ENCODE measurements at regions not wholly inside any gene's neighbourhood (a gene's known extent, or its start where the extent isn't known, plus 50 kb on each side); places are given as distances from the start of the nearest gene placed in this dataset.
"Not testable (repeated sequence)": the region's sequence is repeated elsewhere in the genome, so short reads cannot be mapped to it uniquely, and the experiment has no call there.

- H3K9me3 Mint-ChIP-seq (ENCODE audit: unreplicated experiment), result peaks cover 11% of the 10 kb centered on the region
- intact Hi-C loops (cut with micrococcal nuclease), result no loop called here
- no peak for DNase-seq (ENCODE audit: unreplicated experiment)
- H3K4me3 Mint-ChIP-seq (ENCODE audit: unreplicated experiment), result no peak overlapping the region
- BruUV-seq (replicated peaks), result no TSS peak
- no peak overlapping the region for H3K27ac Mint-ChIP-seq (ENCODE audit: low read depth, unreplicated experiment)
- no peaks in the 10 kb centered on the region for H3K36me3 Mint-ChIP-seq (ENCODE audit: insufficient read depth, unreplicated experiment)
- ChIA-PET POLR2A (no interaction called here), CTCF (no interaction called here)
- H3K4me1 Mint-ChIP-seq (ENCODE audit: insufficient read depth, unreplicated experiment), result no peaks in the 10 kb centered on the region
- TF ChIP-seq CTCF (IDR thresholded peaks at IDR 0.05; ENCODE audit: unreplicated experiment), result no peak
- H3K27me3 Mint-ChIP-seq (ENCODE audit: insufficient read depth, unreplicated experiment), result no peaks in the 10 kb centered on the region
Observed at GRCh38 chr4:160364217-160364616, 1261.3 kb downstream of the RAPGEF2 start.

GRCh38 chr4:160364665-160365064, 1261.8 kb downstream of the RAPGEF2 start:
- CTCF ChIA-PET; H3K27ac Mint-ChIP-seq (ENCODE audit: low read depth, unreplicated experiment); POLR2A ChIA-PET; H3K4me3 Mint-ChIP-seq (ENCODE audit: unreplicated experiment); H3K27me3 Mint-ChIP-seq (ENCODE audit: insufficient read depth, unreplicated experiment); H3K36me3 Mint-ChIP-seq (ENCODE audit: insufficient read depth, unreplicated experiment); H3K4me1 Mint-ChIP-seq (ENCODE audit: insufficient read depth, unreplicated experiment); BruUV-seq (replicated peaks); DNase-seq (ENCODE audit: unreplicated experiment); intact Hi-C loops (cut with micrococcal nuclease): not testable (repeated sequence)
- peaks cover 11% of the 10 kb centered on the region for H3K9me3 Mint-ChIP-seq (ENCODE audit: unreplicated experiment)

DNA sequence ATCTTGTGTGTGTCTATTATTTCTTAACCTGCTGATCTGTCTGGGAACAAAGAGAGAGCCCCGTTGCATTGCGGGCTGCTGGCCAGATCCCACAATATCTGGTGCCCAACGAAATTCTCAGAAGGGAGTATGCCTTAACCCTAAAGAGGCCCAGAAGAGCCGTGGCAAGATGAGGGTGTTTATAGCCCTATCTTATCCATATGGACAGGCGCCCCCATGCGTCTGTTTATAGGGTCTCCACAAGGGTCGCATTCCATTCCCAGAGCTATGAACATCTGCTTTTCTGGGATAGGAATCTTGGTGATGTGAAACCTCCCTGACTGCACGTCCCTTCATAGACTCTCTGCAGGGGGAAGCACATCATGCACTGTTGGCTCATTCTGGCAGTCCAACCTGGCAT, 1262.5 kb downstream of the RAPGEF2 start:
- H3K4me1 Mint-ChIP-seq (ENCODE audit: insufficient read depth, unreplicated experiment); BruUV-seq (replicated peaks); POLR2A ChIA-PET; H3K27me3 Mint-ChIP-seq (ENCODE audit: insufficient read depth, unreplicated experiment); H3K27ac Mint-ChIP-seq (ENCODE audit: low read depth, unreplicated experiment); CTCF ChIA-PET; H3K36me3 Mint-ChIP-seq (ENCODE audit: insufficient read depth, unreplicated experiment); H3K4me3 Mint-ChIP-seq (ENCODE audit: unreplicated experiment); intact Hi-C loops (cut with micrococcal nuclease); DNase-seq (ENCODE audit: unreplicated experiment): not testable (repeated sequence)
- peaks cover 11% of the 10 kb centered on the region for H3K9me3 Mint-ChIP-seq (ENCODE audit: unreplicated experiment)

GRCh38 chr4:160370046-160370445, 1267.2 kb downstream of the RAPGEF2 start:
- H3K9me3 Mint-ChIP-seq (ENCODE audit: unreplicated experiment), result peaks cover 11% of the 10 kb centered on the region
- H3K4me1 Mint-ChIP-seq (ENCODE audit: insufficient read depth, unreplicated experiment), result no peaks in the 10 kb centered on the region
- ChIA-PET POLR2A (no interaction called here), CTCF (interaction anchor here (0.6 to 0.9 kb wide), 2 partner anchors 183 to 364 kb away, joined by 3 read pairs; no protein-coding TSS in a partner anchor)
- no peak overlapping the region for H3K4me3 Mint-ChIP-seq (ENCODE audit: unreplicated experiment)
- H3K36me3 Mint-ChIP-seq (ENCODE audit: insufficient read depth, unreplicated experiment), result no peaks in the 10 kb centered on the region
- intact Hi-C loops (cut with micrococcal nuclease), result no loop called here
- no peak overlapping the region for H3K27ac Mint-ChIP-seq (ENCODE audit: low read depth, unreplicated experiment)
- no peak for DNase-seq (ENCODE audit: unreplicated experiment)
- no peaks in the 10 kb centered on the region for H3K27me3 Mint-ChIP-seq (ENCODE audit: insufficient read depth, unreplicated experiment)
- BruUV-seq (replicated peaks), result no TSS peak
- TF ChIP-seq CTCF (IDR thresholded peaks at IDR 0.05; ENCODE audit: unreplicated experiment), result no peak

GRCh38 chr4:160371446-160371845, 1268.6 kb downstream of the RAPGEF2 start:
- H3K9me3 Mint-ChIP-seq (ENCODE audit: unreplicated experiment), result peaks cover 11% of the 10 kb centered on the region
- BruUV-seq (replicated peaks), result no TSS peak
- ChIA-PET POLR2A (interaction anchor here (0.6 to 0.7 kb wide), 3 partner anchors 29 to 137 kb away, joined by 3 read pairs; no protein-coding TSS in a partner anchor), CTCF (no interaction called here)
- no peaks in the 10 kb centered on the region for H3K4me1 Mint-ChIP-seq (ENCODE audit: insufficient read depth, unreplicated experiment)
- no peaks in the 10 kb centered on the region for H3K36me3 Mint-ChIP-seq (ENCODE audit: insufficient read depth, unreplicated experiment)
- no peaks in the 10 kb centered on the region for H3K27me3 Mint-ChIP-seq (ENCODE audit: insufficient read depth, unreplicated experiment)
- intact Hi-C loops (cut with micrococcal nuclease), result no loop called here
- DNase-seq (ENCODE audit: unreplicated experiment), result no peak
- TF ChIP-seq CTCF (IDR thresholded peaks at IDR 0.05; ENCODE audit: unreplicated experiment), result no peak
- no peak overlapping the region for H3K4me3 Mint-ChIP-seq (ENCODE audit: unreplicated experiment)
- H3K27ac Mint-ChIP-seq (ENCODE audit: low read depth, unreplicated experiment), result no peak overlapping the region
